Suppressor macrophage treated with lipopolysaccharide for 4 hours (primary cell): ENCODE measurements at regions not wholly inside any gene's neighbourhood (a gene's known extent, or its start where the extent isn't known, plus 50 kb on each side); places are given as distances from the start of the nearest gene placed in this dataset.

Experiments used
- DNase-seq: peaks from one replicate; pipeline ENCODE4 v3.0.0-alpha.2; 2020

- DNase-seq = no peak
Measured at GRCh38 chr2:2754940-2755339, 423.9 kb upstream of the MYT1L start.

GRCh38 chr2:2751715-2752315 is 420.7 kb upstream of the MYT1L start:
- no peak for DNase-seq

- no peak for DNase-seq
Measured at GRCh38 chr2:2750867-2751714, 420.0 kb upstream of the MYT1L start.

- DNase-seq = no peak
Measured at GRCh38 chr2:2749206-2749598, 418.1 kb upstream of the MYT1L start.

- DNase-seq = no peak
Measured at GRCh38 chr2:2748399-2749205, 417.5 kb upstream of the MYT1L start.

- DNase-seq = no peak
Measured at GRCh38 chr2:2747797-2748301, 416.8 kb upstream of the MYT1L start.

GRCh38 chr2:2746731-2747130 is 415.7 kb upstream of the MYT1L start:
- DNase-seq = no peak

- no peak for DNase-seq
Measured at GRCh38 chr2:2744958-2745715, 414.1 kb upstream of the MYT1L start.

- no peak for DNase-seq
Measured at GRCh38 chr2:2744107-2744506, 413.0 kb upstream of the MYT1L start.

GRCh38 chr2:2743164-2743571 is 412.1 kb upstream of the MYT1L start:
- DNase-seq = peak; percentile 48

GRCh38 chr2:2742726-2743125 is 411.7 kb upstream of the MYT1L start:
- peak; percentile 22 for DNase-seq

GRCh38 chr2:2740238-2740775 is 409.2 kb upstream of the MYT1L start:
- DNase-seq = no peak

- DNase-seq = no peak
Measured at GRCh38 chr2:2739231-2739795, 408.2 kb upstream of the MYT1L start.

GRCh38 chr2:2738684-2739083 is 407.6 kb upstream of the MYT1L start:
- DNase-seq = no peak

GRCh38 chr2:2738276-2738675 is 407.2 kb upstream of the MYT1L start:
- DNase-seq = no peak

GRCh38 chr2:2735041-2735440 is 404.0 kb upstream of the MYT1L start:
- no peak for DNase-seq

- no peak for DNase-seq
Measured at GRCh38 chr2:2734308-2734707, 403.2 kb upstream of the MYT1L start.

- no peak for DNase-seq
Measured at GRCh38 chr2:2733818-2734217, 402.7 kb upstream of the MYT1L start.

GRCh38 chr2:2732331-2733119 is 401.4 kb upstream of the MYT1L start:
- DNase-seq = no peak

GRCh38 chr2:2731816-2732284 is 400.8 kb upstream of the MYT1L start:
- no peak for DNase-seq
